Parathyroid adenoma (tissue), 2 donors: ENCODE measurements at regions not wholly inside any gene's neighbourhood (a gene's known extent, or its start where the extent isn't known, plus 50 kb on each side); places are given as distances from the start of the nearest gene placed in this dataset.

ENCODE experiments used
- H2AFZ ChIP-seq: fragments of 300-600 bp; sonication (generic); one replicate; pipeline ENCODE4 v1.7.0; 2017; ENCODE audit warnings: antibody characterized with exemption, mild to moderate bottlenecking
- H3K27ac ChIP-seq: fragments of 300-600 bp; sonication (generic); one replicate; pipeline ENCODE4 v1.7.0; 2017
- H3K27me3 ChIP-seq: fragments of 300-600 bp; sonication (generic); one replicate; pipeline ENCODE4 v1.7.0; 2017; ENCODE audit warnings: low read length; ENCODE audit not compliant: control insufficient read depth, insufficient read depth
- H3K36me3 ChIP-seq: fragments of 300-600 bp; sonication (generic); one replicate; pipeline ENCODE4 v1.7.0; 2017; ENCODE audit warnings: low read length; ENCODE audit not compliant: control insufficient read depth, insufficient read depth
- H3K4me1 ChIP-seq: fragments of 300-600 bp; sonication (generic); one replicate; pipeline ENCODE4 v1.7.0; 2017; ENCODE audit warnings: control low read depth
- H3K4me2 ChIP-seq: fragments of 300-600 bp; sonication (generic); one replicate; pipeline ENCODE4 v1.7.0; 2017; ENCODE audit warnings: low read length
- H3K4me3 ChIP-seq: fragments of 300-600 bp; sonication (generic); one replicate; pipeline ENCODE4 v1.7.0; 2017; ENCODE audit warnings: low read depth, low read length
- H3K79me2 ChIP-seq: fragments of 300-600 bp; sonication (generic); one replicate; pipeline ENCODE4 v1.7.0; 2017; ENCODE audit warnings: control low read depth
- H3K9ac ChIP-seq: fragments of 300-600 bp; sonication (generic); one replicate; pipeline ENCODE4 v1.7.0; 2017; ENCODE audit warnings: mild to moderate bottlenecking
- H3K9me3 ChIP-seq: fragments of 300-600 bp; sonication (generic); one replicate; pipeline ENCODE4 v1.7.0; 2017; ENCODE audit warnings: low read length; ENCODE audit not compliant: control insufficient read depth
- TF ChIP-seq, protein P1 (sequence below): fragments of 300-600 bp; sonication (generic); IDR thresholded peaks from one replicate; pipeline ENCODE4 v1.7.0; 2017; ENCODE audit warnings: antibody characterized with exemption, mild to moderate bottlenecking
- donor health status: primary hyperparathyroidism.

DNA sequence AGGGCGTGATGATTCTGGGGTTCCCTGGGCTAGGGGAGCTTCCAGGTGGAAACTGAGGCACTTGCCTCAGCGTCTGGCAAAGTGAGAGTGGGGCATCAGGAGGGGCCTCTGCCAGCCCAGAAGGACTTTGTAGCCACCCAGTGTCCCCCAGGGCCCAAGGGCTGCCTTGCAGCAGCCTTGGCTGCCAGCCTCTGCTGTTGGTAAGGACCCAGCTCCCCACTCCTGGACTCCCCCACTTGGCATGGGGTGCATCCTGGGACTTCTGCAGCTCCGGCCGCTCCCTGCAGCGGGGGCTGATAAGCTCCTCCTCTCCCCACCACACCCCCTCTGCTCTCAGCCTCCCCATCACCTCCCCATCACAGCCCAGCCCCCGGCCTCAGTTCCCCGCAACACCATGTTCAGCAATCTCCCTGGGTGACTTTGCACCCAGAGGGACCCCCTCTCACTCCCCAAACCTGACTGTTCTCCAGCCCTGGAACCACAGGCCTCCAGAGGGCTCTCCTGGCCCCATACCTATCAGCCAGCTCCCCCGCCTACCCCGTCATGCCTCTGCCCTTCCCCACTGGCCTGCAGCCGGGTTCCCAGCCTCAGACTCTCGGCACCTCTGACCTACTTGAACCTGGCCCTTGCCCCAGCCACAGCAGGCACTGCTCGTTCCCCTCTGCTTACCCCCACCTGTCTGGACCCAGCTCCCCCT is 113.0 kb downstream of the CRYAA start:
- Histone ChIP-seq H3K4me2 (no peak overlapping the region), H3K36me3 (no peaks in the 10 kb centered on the region), H3K79me2 (no peaks in the 10 kb centered on the region), H3K9me3 (no peaks in the 10 kb centered on the region), H3K4me1 (no peaks in the 10 kb centered on the region), H2AFZ (no peak overlapping the region), H3K27ac (no peak overlapping the region), H3K9ac (no peak overlapping the region), H3K27me3 (no peaks in the 10 kb centered on the region), H3K4me3 (no peak overlapping the region)
- TF ChIP-seq, protein P1, sequence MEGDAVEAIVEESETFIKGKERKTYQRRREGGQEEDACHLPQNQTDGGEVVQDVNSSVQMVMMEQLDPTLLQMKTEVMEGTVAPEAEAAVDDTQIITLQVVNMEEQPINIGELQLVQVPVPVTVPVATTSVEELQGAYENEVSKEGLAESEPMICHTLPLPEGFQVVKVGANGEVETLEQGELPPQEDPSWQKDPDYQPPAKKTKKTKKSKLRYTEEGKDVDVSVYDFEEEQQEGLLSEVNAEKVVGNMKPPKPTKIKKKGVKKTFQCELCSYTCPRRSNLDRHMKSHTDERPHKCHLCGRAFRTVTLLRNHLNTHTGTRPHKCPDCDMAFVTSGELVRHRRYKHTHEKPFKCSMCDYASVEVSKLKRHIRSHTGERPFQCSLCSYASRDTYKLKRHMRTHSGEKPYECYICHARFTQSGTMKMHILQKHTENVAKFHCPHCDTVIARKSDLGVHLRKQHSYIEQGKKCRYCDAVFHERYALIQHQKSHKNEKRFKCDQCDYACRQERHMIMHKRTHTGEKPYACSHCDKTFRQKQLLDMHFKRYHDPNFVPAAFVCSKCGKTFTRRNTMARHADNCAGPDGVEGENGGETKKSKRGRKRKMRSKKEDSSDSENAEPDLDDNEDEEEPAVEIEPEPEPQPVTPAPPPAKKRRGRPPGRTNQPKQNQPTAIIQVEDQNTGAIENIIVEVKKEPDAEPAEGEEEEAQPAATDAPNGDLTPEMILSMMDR: no peak

- no peaks in the 10 kb centered on the region for H3K36me3 ChIP-seq
- H3K79me2 ChIP-seq: no peaks in the 10 kb centered on the region
- H3K4me1 ChIP-seq: no peaks in the 10 kb centered on the region
- H3K4me3 ChIP-seq: no peak overlapping the region
- no peaks in the 10 kb centered on the region for H3K27me3 ChIP-seq
- TF ChIP-seq, protein P1: no peak
- no peak overlapping the region for H3K27ac ChIP-seq
- no peak overlapping the region for H3K9ac ChIP-seq
- H3K9me3 ChIP-seq: no peaks in the 10 kb centered on the region
- H3K4me2 ChIP-seq: no peak overlapping the region
- no peak overlapping the region for H2AFZ ChIP-seq
Observed at GRCh38 chr21:43280949-43281633, 112.3 kb downstream of the CRYAA start.

DNA sequence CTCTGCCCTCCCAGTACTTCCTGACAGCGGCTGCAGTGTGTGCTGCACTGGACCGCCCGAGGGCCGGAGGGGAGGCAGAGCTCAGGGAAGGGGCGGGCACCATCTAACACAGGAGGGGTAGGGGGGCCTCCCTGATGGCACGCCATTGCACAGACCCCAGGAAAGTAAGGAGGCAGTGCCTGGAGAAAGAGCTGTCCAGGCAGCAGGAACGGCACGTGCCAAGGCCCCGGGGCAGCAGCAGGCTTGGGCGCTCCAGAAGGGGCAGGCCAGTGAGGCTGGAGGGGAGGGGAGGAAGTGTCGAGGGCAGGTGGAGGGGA is 110.7 kb downstream of the CRYAA start:
- Histone ChIP-seq H3K4me1 (no peaks in the 10 kb centered on the region), H3K27ac (no peak overlapping the region), H3K9ac (no peak overlapping the region), H3K4me2 (no peak overlapping the region), H3K9me3 (no peaks in the 10 kb centered on the region), H3K36me3 (no peaks in the 10 kb centered on the region), H2AFZ (no peak overlapping the region), H3K4me3 (no peak overlapping the region), H3K27me3 (no peaks in the 10 kb centered on the region), H3K79me2 (no peaks in the 10 kb centered on the region)
- TF ChIP-seq, protein P1: no peak

GRCh38 chr21:43278766-43279577 is 110.2 kb downstream of the CRYAA start:
- H3K36me3 ChIP-seq: no peaks in the 10 kb centered on the region
- H3K9ac ChIP-seq: no peak overlapping the region
- H3K9me3 ChIP-seq: no peaks in the 10 kb centered on the region
- no peak overlapping the region for H3K4me3 ChIP-seq
- no peak overlapping the region for H3K4me2 ChIP-seq
- H3K4me1 ChIP-seq: no peaks in the 10 kb centered on the region
- TF ChIP-seq, protein P1: no peak
- H3K27me3 ChIP-seq: no peaks in the 10 kb centered on the region
- no peak overlapping the region for H3K27ac ChIP-seq
- no peaks in the 10 kb centered on the region for H3K79me2 ChIP-seq
- H2AFZ ChIP-seq: no peak overlapping the region
